DND-41 (cell line): ENCODE measurements at regions not wholly inside any gene's neighbourhood (a gene's known extent, or its start where the extent isn't known, plus 50 kb on each side); places are given as distances from the start of the nearest gene placed in this dataset.
"Not testable (repeated sequence)": the region's sequence is repeated elsewhere in the genome, so short reads cannot be mapped to it uniquely, and the experiment has no call there.

ENCODE experiments used
- ATAC-seq: fragments of 200-7000 bp; cut with Tn5 transposase; 3 replicates; pipeline ENCODE4 v1.9.1; 2021; ENCODE audit warnings: low read depth; ENCODE audit not compliant: insufficient read depth
- DNase-seq: peaks from one replicate; pipeline ENCODE4 v3.0.0-alpha.2; 2020
- H2AFZ ChIP-seq: 2 replicates; pipeline ENCODE4 v1.6.0; 2012; ENCODE audit warnings: low read depth, low read length
- H3K27ac ChIP-seq: 2 replicates; pipeline ENCODE4 v1.5.1; 2012; ENCODE audit warnings: low read length, inconsistent platforms
- H3K27me3 ChIP-seq: fragments of 200-600 bp; sonication (generic); 2 replicates; pipeline ENCODE4 v1.6.0; 2012; ENCODE audit warnings: low read length, mild to moderate bottlenecking, inconsistent platforms; ENCODE audit not compliant: insufficient read depth, poor library complexity
- H3K36me3 ChIP-seq: 2 replicates; pipeline ENCODE4 v1.5.1; 2012; ENCODE audit warnings: low read length, inconsistent platforms; ENCODE audit not compliant: insufficient read depth
- H3K4me1 ChIP-seq: 2 replicates; pipeline ENCODE4 v1.5.1; 2012; ENCODE audit warnings: mild to moderate bottlenecking, low read length; ENCODE audit not compliant: insufficient read depth
- H3K4me2 ChIP-seq: 2 replicates; pipeline ENCODE4 v1.6.0; 2012; ENCODE audit warnings: mild to moderate bottlenecking, moderate library complexity, low read length, inconsistent platforms; ENCODE audit not compliant: insufficient read depth
- H3K4me3 ChIP-seq, 2 experiments: fragments of 200-600 bp in 1 of 2; shearing (Covaris generic) in 1 of 2; 2 replicates each; pipeline ENCODE4 v1.5.1; 2012 to 2016; ENCODE audit warnings: inconsistent platforms in 2 of 2, low read length in 2 of 2, mild to moderate bottlenecking in 2 of 2, low read depth in 1 of 2, moderate library complexity in 1 of 2
- H3K79me2 ChIP-seq: 2 replicates; pipeline ENCODE4 v1.6.0; 2012; ENCODE audit warnings: low read length, inconsistent platforms; ENCODE audit not compliant: insufficient read depth
- H3K9ac ChIP-seq: 2 replicates; pipeline ENCODE4 v1.6.0; 2012; ENCODE audit warnings: low read depth, mild to moderate bottlenecking, inconsistent platforms, low read length, moderate library complexity
- H3K9me3 ChIP-seq: 2 replicates; pipeline ENCODE4 v1.5.1; 2012; ENCODE audit warnings: low read length, moderate library complexity, mild to moderate bottlenecking, inconsistent platforms; ENCODE audit not compliant: insufficient read depth, severe bottlenecking
- H4K20me1 ChIP-seq: 2 replicates; pipeline ENCODE4 v1.6.0; 2012; ENCODE audit warnings: low read length; ENCODE audit not compliant: insufficient read depth
- CTCF ChIP-seq: IDR thresholded peaks from 2 replicates; pipeline ENCODE4 v1.5.1; 2012; ENCODE audit warnings: borderline replicate concordance, low read length, moderate library complexity, mild to moderate bottlenecking; ENCODE audit not compliant: poor library complexity, severe bottlenecking; ENCODE audit errors: extremely low read depth
- EZH2 ChIP-seq: IDR thresholded peaks from 3 replicates; pipeline ENCODE4 v1.6.1; 2012; ENCODE audit warnings: borderline replicate concordance, low read depth, mild to moderate bottlenecking, moderate library complexity, low read length, inconsistent platforms; ENCODE audit not compliant: severe bottlenecking

DNA sequence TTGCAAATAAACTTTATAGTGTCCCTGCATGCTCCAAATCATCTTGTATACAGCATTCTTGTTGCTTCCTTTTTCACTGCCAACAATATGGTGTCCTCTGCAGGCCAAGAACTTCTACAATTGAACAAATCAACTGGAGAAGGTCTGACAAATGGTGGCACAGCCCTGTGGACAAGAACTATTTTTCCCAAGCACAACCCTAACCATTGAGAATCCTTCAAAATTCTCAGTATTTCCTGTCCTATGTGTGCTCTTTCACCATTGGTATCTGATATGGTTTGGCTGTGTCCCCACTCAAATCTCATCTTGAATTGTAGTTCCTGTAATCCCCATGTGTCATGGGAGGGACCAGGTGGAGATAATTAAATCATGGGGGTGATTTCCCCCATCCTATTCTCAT, 865.1 kb upstream of the ACVR2A start:
- no peak overlapping the region for H3K27ac ChIP-seq
- no peak overlapping the region for H3K4me3 ChIP-seq
- H3K36me3 ChIP-seq, result no peaks in the 10 kb centered on the region
- no peaks in the 10 kb centered on the region for H4K20me1 ChIP-seq
- no peaks in the 10 kb centered on the region for H3K4me1 ChIP-seq
- no peak overlapping the region for H3K9ac ChIP-seq
- H3K27me3 ChIP-seq, result no peaks in the 10 kb centered on the region
- no peak overlapping the region for H2AFZ ChIP-seq
- DNase-seq (no peak), ATAC-seq (no peak)
- TF ChIP-seq CTCF (no peak), EZH2 (no peak)
- no peaks in the 10 kb centered on the region for H3K79me2 ChIP-seq
- H3K9me3 ChIP-seq, result no peaks in the 10 kb centered on the region
- no peak overlapping the region for H3K4me2 ChIP-seq

GRCh38 chr2:146978577-146979555, 866.0 kb upstream of the ACVR2A start:
- Histone ChIP-seq H4K20me1 (no peaks in the 10 kb centered on the region), H3K4me2 (no peak overlapping the region)
- ATAC-seq, result no peak

DNA sequence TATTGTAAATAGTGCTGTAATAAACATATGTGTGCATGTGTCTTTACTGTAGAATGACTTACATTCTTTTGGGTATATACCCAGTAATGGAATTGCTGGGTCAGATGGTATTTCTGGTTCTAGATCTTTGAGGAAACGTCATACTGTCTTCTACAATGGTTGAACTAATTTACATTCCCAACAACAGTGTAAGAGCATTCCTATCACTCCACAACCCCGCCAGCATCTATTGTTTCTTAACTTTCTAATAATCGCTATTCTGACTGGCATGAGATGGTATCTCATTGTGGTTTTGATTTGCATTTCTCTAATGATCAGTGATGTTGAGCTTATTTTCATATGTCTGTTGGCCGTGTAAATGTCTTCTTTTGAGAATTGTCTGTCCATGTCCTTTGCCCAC, 873.8 kb upstream of the ACVR2A start:
- not testable (repeated sequence) for H3K9me3 ChIP-seq, H2AFZ ChIP-seq, H3K36me3 ChIP-seq, H3K9ac ChIP-seq, H4K20me1 ChIP-seq, H3K27ac ChIP-seq, H3K4me2 ChIP-seq, H3K4me3 ChIP-seq, H3K4me1 ChIP-seq, H3K79me2 ChIP-seq, DNase-seq, ATAC-seq, H3K27me3 ChIP-seq

More at GRCh38 chr2:146978577-146979555, 866.0 kb upstream of the ACVR2A start:
- H3K79me2 ChIP-seq, result no peaks in the 10 kb centered on the region
- no peak overlapping the region for H2AFZ ChIP-seq
- no peak overlapping the region for H3K4me3 ChIP-seq
- no peaks in the 10 kb centered on the region for H3K9me3 ChIP-seq
- H3K36me3 ChIP-seq, result no peaks in the 10 kb centered on the region
- DNase-seq, result no peak
- no peaks in the 10 kb centered on the region for H3K27me3 ChIP-seq
- TF ChIP-seq EZH2 (no peak), CTCF (no peak)
- H3K4me1 ChIP-seq, result no peaks in the 10 kb centered on the region
- no peak overlapping the region for H3K9ac ChIP-seq
- no peak overlapping the region for H3K27ac ChIP-seq

DNA sequence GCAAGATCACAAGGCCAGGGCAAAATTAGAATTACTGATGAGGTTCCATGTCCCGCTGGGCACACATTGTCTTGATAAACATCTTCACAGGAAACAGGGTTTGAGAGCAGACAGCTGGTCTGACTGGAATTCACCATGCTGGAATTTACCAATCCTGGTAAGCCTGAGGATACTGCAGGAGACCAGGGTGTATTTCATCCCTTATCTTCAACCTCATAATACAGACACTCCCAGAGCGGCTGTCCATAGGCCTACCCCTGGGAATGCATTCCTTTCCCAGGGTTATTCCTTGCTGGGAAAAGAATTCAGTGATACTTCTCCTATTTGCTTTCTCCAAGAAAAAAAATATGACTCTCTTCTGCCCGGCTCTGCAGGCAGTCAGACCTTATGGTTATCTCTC, 875.1 kb upstream of the ACVR2A start:
- not testable (repeated sequence) for H3K4me1 ChIP-seq, H3K27ac ChIP-seq, H3K4me3 ChIP-seq, ATAC-seq, H3K9me3 ChIP-seq, H3K27me3 ChIP-seq, H3K9ac ChIP-seq, H4K20me1 ChIP-seq, DNase-seq, H3K79me2 ChIP-seq, H3K36me3 ChIP-seq, H2AFZ ChIP-seq, H3K4me2 ChIP-seq
